ENCODE measurements at regions not wholly inside any gene's neighbourhood (a gene's known extent, or its start where the extent isn't known, plus 50 kb on each side); places are given as distances from the start of the nearest gene placed in this dataset.

DNA sequence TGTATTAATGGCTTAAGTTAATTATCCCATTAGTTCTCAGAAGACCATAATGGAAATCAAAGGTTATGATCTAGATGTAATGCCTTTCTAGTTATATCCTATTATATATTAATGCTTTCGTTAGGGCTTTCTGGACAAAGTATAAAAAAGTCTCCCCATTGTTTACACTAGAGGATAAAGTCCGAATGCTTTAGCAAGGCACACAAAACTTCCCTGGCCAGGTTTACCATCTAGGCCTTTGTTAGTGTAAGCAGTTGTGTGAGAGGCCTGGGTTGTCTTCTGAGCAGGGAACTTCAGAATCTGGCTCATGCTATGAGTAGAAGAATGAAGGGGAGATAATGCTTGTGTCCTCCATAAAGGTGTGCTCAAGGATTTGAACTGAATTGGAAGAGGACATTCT is 106.3 kb upstream of the MEIS2 start (continued):
- peak in 1 of 2 donors; percentile 64 for TF ChIP-seq JUND (IDR thresholded peaks at IDR 0.05)

DNA sequence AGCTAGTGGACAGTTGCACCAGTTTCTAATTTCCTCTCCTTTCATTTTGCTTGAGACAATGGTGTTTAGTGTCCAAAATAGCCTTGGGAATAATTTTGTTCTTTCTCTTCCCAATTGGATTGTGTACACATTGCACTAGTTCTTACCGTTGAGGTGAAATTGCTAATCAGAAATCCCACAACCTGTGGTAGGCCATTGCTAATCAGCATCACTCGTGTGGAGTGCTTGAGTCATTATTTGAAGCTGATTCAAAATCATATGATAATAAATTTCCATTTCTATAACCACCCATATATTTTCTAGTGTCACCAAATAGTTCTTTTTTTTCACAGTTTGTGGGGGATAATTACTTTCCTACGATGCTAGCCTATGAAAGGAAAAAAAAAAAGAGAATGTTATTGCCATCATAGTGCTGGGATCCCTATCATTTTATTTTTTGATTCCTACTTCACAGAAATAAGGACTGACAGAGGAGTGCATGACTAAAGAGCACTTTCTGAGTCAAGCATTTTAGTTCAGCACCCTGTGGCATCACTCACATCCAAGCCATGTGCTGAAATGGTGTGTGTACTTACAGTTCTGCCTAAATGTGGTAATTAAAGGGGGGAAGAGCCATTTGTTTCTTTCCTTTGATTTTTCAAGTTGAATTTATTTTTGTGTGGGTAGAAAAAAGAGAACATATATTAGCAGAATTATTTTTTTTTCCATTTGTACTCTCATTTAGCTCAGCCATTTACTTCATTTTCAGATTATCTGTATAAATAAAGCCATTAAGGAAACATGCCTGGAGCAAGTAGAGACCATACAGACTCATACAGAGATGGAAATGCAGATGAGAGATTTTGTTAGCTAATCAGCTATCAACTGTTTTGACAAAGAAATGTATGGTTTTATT is 108.0 kb upstream of the MEIS2 start:
- WGBS, result 69% methylated on average over 3 of the region's 3 CpGs
- TF ChIP-seq, protein P1, sequence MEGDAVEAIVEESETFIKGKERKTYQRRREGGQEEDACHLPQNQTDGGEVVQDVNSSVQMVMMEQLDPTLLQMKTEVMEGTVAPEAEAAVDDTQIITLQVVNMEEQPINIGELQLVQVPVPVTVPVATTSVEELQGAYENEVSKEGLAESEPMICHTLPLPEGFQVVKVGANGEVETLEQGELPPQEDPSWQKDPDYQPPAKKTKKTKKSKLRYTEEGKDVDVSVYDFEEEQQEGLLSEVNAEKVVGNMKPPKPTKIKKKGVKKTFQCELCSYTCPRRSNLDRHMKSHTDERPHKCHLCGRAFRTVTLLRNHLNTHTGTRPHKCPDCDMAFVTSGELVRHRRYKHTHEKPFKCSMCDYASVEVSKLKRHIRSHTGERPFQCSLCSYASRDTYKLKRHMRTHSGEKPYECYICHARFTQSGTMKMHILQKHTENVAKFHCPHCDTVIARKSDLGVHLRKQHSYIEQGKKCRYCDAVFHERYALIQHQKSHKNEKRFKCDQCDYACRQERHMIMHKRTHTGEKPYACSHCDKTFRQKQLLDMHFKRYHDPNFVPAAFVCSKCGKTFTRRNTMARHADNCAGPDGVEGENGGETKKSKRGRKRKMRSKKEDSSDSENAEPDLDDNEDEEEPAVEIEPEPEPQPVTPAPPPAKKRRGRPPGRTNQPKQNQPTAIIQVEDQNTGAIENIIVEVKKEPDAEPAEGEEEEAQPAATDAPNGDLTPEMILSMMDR (IDR thresholded peaks at IDR 0.05; ENCODE audit: low read depth, low read length, missing input control), result no peak
- no peak for TF ChIP-seq YY1 (IDR thresholded peaks at IDR 0.05)
- no peak for TF ChIP-seq EGR1 (IDR thresholded peaks at IDR 0.05; ENCODE audit: low read depth in 2 of 2)
- TF ChIP-seq FOXA2 (IDR thresholded peaks at IDR 0.05), result no peak
- no peak for TF ChIP-seq FOXA1 (IDR thresholded peaks at IDR 0.05)
- TF ChIP-seq, protein P2, sequence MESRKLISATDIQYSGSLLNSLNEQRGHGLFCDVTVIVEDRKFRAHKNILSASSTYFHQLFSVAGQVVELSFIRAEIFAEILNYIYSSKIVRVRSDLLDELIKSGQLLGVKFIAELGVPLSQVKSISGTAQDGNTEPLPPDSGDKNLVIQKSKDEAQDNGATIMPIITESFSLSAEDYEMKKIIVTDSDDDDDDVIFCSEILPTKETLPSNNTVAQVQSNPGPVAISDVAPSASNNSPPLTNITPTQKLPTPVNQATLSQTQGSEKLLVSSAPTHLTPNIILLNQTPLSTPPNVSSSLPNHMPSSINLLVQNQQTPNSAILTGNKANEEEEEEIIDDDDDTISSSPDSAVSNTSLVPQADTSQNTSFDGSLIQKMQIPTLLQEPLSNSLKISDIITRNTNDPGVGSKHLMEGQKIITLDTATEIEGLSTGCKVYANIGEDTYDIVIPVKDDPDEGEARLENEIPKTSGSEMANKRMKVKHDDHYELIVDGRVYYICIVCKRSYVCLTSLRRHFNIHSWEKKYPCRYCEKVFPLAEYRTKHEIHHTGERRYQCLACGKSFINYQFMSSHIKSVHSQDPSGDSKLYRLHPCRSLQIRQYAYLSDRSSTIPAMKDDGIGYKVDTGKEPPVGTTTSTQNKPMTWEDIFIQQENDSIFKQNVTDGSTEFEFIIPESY (IDR thresholded peaks at IDR 0.05), result no peak
- no peak for TF ChIP-seq HNF4A (conservative IDR thresholded peaks at IDR 0.05)
- no peak for TF ChIP-seq RXRA (IDR thresholded peaks at IDR 0.05)
- Histone ChIP-seq H3K4me3 (ENCODE audit: low read depth in 1 of 3, low read length in 3 of 3) (no peak overlapping the region), H3K27me3 (ENCODE audit: control insufficient read depth in 4 of 4, insufficient read depth in 4 of 4, low read length in 3 of 4) (no peaks in the 10 kb centered on the region), H3K36me3 (ENCODE audit: control insufficient read depth in 4 of 4, insufficient read depth in 3 of 4, low read depth in 1 of 4, low read length in 3 of 4) (no peaks in the 10 kb centered on the region), H3K9me3 (ENCODE audit: control insufficient read depth in 4 of 4, low read length in 3 of 4) (no peaks in the 10 kb centered on the region), H3K4me1 (ENCODE audit: control insufficient read depth in 4 of 4, insufficient read depth in 4 of 4, low read length in 3 of 4) (peaks cover 7 to 29% (median 15%) of the 10 kb centered on the region in 4 donors), H3K9ac (ENCODE audit: low read depth in 1 of 2, low read length in 2 of 2) (peak overlapping the region in 1 of 2 donors; percentile 9), H3K27ac (ENCODE audit: low read depth in 1 of 2, low read length in 2 of 2) (peak overlapping the region in 1 of 2 donors; percentile 12)
- DNase-seq (ENCODE audit: low spot score), result no peak

DNA sequence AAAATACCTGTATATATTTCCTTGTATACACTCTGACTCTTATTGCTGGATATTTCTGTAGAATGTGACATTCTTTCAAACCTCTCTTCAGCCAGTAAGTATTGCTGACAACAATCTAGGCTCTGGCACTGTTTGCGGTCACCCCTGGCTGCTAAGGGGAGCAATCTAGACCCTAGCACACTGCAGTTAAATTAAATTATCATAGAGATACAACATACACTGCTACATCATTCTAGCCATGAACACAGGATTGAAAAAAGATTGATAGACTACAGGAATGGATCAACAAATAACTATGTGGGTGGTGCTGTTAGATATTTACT is 108.7 kb upstream of the MEIS2 start:
- H3K4me1 ChIP-seq (ENCODE audit: control insufficient read depth in 4 of 4, insufficient read depth in 4 of 4, low read length in 3 of 4), result peaks cover 7 to 29% (median 15%) of the 10 kb centered on the region in 4 donors
- H3K27ac ChIP-seq (ENCODE audit: low read depth in 1 of 2, low read length in 2 of 2), result peak overlapping the region in 1 of 2 donors; percentile 1

More for the DNA sequence above, 108.7 kb upstream of the MEIS2 start:
- H3K4me3 ChIP-seq (ENCODE audit: low read depth in 1 of 3, low read length in 3 of 3), result no peak overlapping the region
- 93% methylated on average over 1 of the region's 1 CpG for WGBS
- H3K9ac ChIP-seq (ENCODE audit: low read depth in 1 of 2, low read length in 2 of 2), result no peak overlapping the region
- no peaks in the 10 kb centered on the region for H3K9me3 ChIP-seq (ENCODE audit: control insufficient read depth in 4 of 4, low read length in 3 of 4)
- H3K36me3 ChIP-seq (ENCODE audit: control insufficient read depth in 4 of 4, insufficient read depth in 3 of 4, low read depth in 1 of 4, low read length in 3 of 4), result no peaks in the 10 kb centered on the region
- DNase-seq (ENCODE audit: low spot score), result no peak
- TF ChIP-seq JUND (IDR thresholded peaks at IDR 0.05) (no peak), FOXA1 (IDR thresholded peaks at IDR 0.05) (no peak), GABPA (IDR thresholded peaks at IDR 0.05 in 1 of 2, conservative IDR thresholded peaks at IDR 0.05 in 1 of 2) (no peak), HNF4G (IDR thresholded peaks at IDR 0.05) (no peak), TAF1 (conservative IDR thresholded peaks at IDR 0.05) (no peak), RXRA (IDR thresholded peaks at IDR 0.05) (no peak), NR2F2 (IDR thresholded peaks at IDR 0.05) (no peak), EGR1 (IDR thresholded peaks at IDR 0.05; ENCODE audit: low read depth in 2 of 2) (no peak)
- TF ChIP-seq, protein P3, sequence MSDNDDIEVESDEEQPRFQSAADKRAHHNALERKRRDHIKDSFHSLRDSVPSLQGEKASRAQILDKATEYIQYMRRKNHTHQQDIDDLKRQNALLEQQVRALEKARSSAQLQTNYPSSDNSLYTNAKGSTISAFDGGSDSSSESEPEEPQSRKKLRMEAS (IDR thresholded peaks at IDR 0.05), result no peak
- TF ChIP-seq, protein P1 (IDR thresholded peaks at IDR 0.05; ENCODE audit: low read depth, low read length, missing input control), result no peak
- TF ChIP-seq, protein P4, sequence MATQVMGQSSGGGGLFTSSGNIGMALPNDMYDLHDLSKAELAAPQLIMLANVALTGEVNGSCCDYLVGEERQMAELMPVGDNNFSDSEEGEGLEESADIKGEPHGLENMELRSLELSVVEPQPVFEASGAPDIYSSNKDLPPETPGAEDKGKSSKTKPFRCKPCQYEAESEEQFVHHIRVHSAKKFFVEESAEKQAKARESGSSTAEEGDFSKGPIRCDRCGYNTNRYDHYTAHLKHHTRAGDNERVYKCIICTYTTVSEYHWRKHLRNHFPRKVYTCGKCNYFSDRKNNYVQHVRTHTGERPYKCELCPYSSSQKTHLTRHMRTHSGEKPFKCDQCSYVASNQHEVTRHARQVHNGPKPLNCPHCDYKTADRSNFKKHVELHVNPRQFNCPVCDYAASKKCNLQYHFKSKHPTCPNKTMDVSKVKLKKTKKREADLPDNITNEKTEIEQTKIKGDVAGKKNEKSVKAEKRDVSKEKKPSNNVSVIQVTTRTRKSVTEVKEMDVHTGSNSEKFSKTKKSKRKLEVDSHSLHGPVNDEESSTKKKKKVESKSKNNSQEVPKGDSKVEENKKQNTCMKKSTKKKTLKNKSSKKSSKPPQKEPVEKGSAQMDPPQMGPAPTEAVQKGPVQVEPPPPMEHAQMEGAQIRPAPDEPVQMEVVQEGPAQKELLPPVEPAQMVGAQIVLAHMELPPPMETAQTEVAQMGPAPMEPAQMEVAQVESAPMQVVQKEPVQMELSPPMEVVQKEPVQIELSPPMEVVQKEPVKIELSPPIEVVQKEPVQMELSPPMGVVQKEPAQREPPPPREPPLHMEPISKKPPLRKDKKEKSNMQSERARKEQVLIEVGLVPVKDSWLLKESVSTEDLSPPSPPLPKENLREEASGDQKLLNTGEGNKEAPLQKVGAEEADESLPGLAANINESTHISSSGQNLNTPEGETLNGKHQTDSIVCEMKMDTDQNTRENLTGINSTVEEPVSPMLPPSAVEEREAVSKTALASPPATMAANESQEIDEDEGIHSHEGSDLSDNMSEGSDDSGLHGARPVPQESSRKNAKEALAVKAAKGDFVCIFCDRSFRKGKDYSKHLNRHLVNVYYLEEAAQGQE (IDR thresholded peaks at IDR 0.05), result no peak
- TF ChIP-seq, protein P2 (IDR thresholded peaks at IDR 0.05), result no peak
- no peaks in the 10 kb centered on the region for H3K27me3 ChIP-seq (ENCODE audit: control insufficient read depth in 4 of 4, insufficient read depth in 4 of 4, low read length in 3 of 4)

Measured in liver (tissue), 8 donors.